Left forelimb (tissue), 1 donor: ENCODE measurements at regions not wholly inside any gene's neighbourhood (a gene's known extent, or its start where the extent isn't known, plus 50 kb on each side); places are given as distances from the start of the nearest gene placed in this dataset.

Source experiments
- DNase-seq: peaks from one replicate; pipeline ENCODE4 v3.0.0-alpha.2; 2018; ENCODE audit warnings: low spot score

DNA sequence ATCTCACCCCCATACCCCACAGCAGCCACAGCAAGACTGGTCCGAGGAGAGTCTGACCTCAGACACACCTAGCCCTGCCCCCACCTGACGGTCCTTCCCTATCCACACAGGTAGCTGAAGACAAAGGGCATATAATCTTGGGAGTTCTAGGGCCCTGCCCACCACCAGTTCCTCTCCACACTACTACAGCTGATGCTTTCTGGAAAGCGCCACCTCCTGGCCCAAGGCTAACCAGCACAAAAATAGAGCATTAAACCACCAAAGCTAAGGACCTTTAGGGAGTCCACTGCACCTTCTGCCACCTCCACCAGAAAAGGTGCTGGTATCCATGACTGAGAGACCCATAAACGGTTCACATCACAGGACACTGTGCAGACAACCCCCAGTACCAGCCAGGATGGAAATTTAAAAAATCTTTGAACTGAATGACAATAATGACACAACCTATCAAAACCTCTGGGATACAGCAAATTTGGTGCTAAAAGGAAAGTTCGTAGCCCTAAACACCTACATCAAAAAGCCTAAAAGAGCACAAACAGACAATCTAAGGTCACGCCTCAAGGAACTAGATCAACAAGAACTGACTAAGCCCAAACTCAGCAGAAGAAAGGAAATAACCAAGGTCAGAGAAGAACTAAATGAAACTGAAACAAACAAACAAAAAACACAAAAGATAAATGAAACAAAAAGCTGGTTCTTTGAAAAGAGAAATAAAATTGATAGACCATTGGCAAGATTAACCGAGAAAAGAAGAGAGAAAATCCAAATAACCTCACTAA is 122.1 kb upstream of the TPRG1 start:
- no peak for DNase-seq

DNA sequence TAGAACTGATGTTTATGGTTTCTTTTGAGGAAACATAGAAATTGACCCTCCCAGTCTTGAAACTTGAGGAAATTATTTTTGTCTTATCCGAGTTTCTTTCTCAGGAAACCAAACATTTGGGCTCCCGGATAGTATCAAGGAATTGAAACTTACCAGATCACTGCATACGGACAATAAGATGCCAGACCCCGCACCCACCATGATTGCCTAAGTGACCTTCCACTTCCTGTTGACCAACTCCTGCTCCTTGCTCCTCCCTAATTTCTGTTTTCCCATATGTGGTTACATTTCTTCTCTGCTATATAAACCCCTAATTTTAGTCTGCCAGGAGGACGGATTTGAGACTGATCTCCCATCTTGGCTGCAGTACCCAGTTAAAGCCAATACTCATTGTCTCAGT is 118.4 kb upstream of the TPRG1 start:
- no peak for DNase-seq

DNA sequence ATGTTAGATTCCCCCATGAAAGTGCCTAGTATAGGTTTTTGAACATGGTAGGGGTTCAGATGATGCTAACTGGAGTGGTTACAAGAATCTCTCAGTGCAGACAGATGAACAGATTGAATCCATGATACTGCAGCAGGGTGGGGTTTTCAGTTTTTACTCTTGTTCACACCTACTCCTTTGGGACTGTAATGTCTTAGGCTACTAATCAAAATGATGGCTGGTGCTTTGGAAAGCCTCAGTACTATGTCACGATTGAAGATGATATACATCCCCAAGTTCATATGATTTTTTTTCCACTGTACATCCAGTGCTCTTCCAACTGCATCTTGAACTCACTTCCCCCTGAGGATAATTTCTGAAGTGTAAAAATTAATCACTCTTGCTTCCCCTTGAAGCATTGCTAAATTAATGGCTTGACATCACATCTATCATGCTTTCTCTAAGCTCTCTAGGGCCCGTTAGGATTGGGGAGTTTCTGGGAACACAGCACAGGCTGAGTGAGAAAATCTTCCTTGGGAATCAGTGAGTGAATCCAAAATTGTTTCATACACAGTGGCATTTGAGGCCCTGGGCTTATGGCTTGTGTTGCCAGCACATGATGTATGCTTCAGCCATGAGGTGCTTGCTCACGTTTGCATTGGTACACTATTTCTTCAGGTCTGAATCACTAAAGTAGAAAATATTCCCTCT is 115.0 kb upstream of the TPRG1 start:
- DNase-seq: no peak

DNA sequence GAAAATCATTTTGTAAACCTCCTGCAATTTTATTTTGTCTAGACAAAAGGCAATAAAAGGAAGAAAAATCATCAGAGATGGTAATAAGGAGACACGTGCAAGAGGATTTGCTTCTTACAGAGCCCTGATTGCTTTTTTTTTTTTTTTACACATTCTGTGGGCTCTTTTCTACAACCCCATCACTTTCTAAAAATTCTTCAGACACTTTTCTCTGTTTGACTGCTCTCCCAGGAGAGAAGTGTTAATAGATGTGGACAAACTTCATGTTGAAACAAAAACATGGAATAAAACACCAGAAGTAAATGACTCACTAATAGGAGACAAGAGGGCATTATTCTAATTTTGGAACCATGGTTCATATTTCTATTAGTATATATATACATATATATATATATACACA is 114.4 kb upstream of the TPRG1 start:
- DNase-seq: no peak

DNA sequence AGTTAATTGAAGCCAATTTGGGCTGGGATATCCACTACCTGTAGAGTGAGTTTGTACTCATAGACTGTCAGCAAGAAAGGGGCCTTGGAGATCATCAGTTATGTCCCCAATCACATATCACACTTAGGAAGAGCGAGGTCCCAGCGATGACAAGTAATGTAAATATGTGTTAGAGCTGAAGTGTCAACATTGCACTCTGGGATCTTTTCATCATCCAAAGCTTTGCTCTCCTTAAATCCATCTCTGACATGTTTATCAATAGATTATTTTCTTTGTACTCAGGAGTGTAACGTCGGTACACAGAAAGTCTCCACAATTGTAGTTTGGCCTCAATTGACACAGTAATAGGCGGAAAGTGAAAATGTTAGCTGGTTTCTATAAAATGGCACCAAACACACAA is 113.7 kb upstream of the TPRG1 start:
- no peak for DNase-seq

DNA sequence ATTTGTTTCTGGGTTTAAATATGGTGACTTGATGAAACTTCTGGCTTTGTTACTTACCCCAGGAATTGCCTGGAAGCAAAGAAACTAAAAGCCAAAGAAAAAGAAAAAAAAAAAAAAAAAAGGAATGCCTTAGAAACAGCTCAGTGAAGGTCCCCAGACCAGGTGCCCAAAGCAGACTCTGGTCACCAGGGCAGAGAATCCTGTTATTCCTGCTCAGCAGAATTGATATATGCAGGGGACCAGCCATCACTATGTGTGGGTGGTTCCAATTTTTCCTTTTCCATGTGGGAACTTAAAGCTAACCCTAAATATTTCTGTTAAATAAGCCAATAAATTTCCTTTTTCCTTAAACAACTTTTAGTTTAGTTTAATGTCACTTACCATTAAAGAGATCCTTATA is 100.8 kb upstream of the TPRG1 start:
- no peak for DNase-seq

DNA sequence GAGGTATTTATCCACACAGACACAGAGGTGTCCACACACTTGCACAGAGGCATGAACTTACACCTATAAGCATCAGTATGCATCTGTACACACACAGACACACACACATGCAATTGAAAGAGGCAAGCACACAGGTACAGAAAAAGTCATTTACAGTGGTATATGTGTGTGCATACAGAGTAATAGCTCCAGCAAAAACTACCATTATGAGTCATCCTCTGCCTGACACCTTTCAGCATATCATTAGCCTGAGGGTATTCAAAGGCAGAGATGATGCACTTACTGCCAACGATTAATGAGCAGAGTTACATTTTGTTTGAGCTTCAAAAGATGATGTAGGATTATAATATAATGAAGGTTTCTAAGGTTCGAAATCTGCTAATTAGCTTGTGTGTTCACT is 100.3 kb upstream of the TPRG1 start:
- no peak for DNase-seq

DNA sequence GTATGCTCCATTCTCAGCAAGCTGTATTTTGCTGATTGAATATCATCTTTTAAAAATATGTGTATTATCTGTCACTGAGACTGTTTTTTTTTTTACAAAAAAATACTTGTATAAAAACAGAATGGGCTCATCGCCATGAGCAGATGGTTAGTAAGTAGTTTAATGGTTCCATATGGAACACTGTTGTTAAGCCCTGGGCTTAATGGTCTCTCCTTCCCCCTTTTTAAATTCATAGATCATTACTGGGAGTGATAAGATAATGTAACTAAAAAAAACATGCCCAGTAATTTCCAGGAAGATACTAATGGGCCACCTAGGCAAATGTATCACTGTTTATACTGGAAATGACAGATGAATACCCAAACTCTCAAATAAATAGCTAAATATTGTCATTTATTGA is 95.3 kb upstream of the TPRG1 start:
- DNase-seq: no peak

DNA sequence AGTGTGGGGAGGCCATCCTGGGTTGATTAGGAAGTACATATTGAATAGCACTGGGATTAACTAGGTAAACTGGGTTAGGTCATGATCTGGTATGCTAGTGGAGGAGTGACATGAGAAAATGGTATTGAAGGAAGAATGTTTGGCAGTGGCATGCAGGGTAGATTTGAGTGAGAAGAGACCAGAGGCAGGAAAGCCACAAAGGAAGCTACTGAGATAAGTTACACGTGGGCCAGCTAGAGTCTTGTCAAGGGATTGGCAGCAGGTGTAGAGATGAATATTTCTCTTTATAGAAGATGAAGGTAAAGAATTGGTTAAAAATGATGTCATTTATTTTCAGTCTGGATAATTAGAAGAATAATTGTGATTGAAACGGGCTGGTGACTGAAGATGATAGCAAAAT is 91.0 kb upstream of the TPRG1 start:
- DNase-seq: no peak

DNA sequence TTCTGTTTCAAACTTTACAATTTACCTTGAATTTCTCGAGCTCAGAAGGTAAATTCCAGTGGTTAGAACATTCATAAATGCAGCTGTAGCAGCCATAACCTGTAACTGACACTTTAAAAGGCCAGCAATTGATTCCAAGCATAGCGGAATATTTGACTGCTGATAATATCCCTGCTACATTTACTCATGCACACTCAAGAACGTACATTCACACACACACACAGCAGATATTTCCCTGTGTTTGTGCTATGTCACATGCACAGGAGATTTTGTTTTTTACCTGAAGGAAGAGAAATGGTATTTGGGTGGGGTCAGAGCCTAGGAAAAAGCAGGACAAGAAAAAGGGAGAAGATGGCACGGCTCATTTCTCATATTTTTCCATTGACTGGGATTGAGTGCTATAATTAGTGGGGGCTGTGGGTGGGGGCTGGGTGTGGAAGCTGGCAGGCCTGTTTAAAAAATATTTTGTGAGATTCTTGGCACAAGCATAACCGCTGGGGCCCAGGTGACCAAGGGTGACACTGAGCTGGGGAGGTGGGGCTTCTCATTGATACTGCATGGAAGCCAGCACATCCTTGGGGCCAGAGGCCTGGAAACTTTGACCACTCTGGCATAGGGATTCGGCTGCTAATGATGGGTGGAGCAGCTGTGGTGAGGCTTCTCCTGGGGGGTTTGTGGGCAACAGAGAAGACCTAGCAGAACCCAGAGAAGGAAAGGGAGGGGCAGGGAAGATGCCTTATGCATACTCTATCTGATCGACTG is 88.9 kb upstream of the TPRG1 start:
- DNase-seq: no peak

DNA sequence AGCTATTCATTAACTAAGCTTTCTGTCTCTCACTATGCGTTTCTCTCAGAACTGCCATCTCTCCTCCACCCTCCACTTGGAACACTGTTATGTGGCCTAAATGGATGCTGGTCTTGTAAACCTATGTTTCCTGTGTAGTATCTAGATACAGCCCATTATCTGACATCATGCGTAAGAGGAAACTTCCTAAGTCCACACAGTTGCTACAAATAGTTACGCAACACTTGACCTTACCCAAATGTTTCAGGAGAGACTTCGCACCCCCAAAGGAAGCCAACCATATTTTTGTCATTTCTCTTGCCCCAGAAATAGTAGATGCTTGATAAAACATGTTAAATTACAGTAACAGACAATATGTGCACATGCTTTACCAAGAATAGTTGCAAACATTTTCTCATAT is 87.2 kb upstream of the TPRG1 start:
- no peak for DNase-seq

DNA sequence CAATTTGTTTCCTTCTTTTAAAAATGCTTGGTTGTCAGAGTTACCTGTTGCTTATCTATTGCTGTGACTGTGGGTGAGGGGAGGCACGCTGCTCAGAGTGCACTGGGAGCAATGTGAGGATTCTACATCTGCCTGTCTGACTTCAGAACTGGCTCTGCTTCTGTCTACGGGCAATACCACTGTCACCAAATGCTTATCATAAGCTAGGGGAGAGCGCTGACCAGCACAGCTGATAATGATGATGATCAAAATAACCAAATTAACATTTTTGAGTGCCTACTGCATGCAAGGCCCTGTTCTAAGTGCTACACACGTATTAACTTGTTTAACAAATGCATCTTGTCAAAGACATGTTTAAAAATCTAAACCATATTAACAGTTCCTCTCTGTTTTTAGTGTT is 79.2 kb upstream of the TPRG1 start:
- DNase-seq: no peak

DNA sequence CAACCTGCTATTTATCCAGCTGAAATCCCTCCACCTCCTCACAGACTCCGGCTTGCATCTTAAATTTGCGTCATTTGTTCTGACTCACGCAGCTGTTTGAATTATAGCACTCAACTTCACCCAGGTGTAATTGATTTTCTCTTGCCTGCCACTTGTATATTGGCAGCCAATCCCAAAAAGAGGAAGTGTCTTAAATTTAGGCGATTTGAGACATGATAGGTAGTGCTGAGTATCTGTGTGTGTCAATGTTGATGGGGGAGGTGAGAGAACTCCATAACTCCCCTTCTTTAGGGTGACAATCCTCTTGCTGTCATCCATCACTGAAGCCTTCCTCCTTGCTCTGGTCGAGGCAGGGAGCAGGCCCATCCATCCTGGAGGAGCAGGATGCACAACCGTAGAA is 77.2 kb upstream of the TPRG1 start:
- DNase-seq: no peak

DNA sequence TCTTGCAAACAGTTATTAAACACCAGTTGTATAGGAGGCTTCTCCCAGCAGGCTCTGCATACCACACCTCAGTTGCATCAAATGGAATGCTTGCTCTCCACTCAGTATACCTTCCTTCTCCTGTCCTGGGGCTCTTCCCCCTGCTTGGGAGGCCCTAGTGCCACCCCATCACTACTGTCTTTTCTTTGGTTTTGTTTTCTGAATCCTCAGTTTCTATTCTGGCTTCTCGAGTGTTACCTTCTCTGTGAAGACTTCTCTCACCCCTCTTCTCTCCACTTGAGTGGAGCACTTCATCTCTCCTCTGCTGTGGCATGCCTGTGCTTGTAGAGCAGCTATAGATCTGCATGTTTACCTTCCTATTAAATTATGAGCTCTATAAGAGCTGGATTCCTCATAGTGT is 75.7 kb upstream of the TPRG1 start:
- no peak for DNase-seq

DNA sequence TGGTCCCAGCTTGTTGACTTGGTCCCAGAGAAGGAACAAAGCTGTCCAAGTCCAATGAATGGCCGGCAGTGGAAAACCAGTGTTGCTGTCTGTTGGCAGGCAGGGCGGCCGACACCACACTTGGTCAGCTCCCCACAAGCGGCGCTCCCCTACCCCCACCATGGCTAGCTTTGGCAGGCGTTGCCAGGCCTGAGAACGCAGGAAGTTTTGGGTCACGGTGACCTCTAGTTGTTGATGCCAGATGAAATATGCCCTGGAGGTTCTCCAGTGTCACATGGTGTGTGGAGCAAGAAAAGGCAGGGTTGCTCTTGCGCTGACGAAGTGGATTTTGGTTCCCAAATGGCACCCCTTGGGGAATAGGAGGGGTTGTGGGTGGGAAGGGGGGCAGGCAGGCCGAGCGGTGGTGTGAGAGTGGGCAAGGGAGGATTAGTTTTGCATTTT is 72.7 kb upstream of the TPRG1 start:
- DNase-seq: no peak

DNA sequence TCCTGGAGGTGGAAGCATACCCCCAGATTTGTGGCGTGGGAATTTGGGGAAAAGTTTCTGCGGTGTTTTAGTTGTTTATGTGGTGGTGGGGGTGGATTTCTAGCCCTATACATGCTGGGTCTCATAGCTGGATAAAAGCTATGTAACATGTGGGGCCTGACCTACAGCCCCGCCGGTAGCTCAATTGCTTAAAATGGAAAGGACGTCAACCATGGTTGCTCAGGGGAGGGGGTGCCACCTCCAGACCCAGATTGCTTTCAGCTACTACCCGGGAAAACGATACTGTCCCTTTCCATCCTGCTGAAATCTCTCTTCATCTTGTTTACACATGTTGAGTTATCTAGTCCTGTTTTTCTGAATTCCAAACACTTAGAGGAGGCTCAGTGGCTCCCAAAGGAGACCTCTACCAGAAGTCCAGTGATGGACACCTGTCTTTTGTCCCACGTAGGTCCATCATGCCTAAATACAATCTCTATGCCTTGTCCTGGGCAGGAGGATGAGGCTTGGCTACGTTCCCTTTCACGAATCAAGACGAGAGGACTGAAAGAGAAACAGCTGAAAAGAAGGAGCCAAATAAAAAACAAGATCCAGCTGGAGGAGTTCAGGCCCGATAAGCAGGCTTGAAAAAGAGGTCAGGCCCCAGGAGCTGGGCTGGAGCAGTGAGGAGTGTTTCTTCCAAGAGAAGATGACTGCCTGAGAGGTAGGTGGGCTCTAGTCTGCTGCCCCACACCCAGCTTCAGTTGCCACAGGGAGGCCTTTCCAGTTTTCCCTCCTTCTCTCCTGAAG is 72.1 kb upstream of the TPRG1 start:
- no peak for DNase-seq

DNA sequence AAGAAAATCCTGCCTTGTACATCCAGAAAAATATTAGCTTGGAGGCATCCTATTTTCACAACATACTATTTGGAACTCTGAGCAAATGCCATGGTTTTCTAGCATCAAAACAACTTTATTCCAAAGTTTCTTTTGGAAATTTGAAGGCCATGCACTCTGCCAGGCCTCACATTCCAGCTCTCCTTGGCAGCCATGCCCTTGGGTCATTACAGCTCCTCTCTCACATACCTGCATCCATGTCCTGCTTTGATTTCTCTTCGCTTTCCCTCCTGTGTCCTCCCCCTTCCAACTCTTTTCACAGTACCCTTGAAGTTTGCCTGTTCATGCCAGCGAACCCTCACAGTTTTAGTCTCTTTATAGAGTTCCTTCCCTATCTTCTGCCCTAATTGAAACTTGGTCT is 70.9 kb upstream of the TPRG1 start:
- DNase-seq: no peak

DNA sequence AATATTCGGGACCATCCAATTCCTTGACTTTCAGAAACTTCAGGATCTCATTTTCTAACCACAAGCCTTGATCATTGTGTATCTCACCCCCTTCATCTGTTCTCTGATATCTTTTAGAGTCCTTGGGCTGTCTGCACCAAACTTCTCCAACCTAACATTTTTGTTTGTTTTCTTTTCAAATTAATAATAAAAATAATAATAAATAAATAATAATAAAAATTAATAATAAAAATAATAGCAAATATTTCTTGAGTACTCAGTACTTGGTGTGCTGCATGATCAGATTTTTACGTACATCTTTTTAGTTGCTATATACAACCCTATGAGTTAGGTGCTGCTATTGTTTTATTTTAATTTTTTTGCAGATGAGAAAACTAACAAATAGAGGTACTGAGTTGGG is 70.2 kb upstream of the TPRG1 start:
- DNase-seq: no peak

DNA sequence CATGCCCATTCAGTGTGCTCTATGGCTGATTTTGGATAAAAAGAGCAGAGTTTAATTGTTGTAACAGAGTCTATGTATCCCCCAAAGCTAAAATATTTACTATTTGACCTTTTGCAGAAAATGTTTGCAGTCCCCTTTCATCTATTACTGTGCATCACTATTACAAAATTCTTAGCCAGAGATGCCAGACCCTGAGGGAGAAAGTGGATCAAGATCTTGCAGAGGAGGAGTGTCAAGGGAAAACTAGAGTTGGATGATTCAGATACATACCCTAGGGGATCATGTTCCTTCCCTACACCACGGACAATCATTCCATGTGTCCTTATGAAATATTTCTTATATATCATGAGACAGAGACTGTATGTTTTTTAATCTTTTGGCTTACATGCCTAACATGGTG is 68.6 kb upstream of the TPRG1 start:
- no peak for DNase-seq

DNA sequence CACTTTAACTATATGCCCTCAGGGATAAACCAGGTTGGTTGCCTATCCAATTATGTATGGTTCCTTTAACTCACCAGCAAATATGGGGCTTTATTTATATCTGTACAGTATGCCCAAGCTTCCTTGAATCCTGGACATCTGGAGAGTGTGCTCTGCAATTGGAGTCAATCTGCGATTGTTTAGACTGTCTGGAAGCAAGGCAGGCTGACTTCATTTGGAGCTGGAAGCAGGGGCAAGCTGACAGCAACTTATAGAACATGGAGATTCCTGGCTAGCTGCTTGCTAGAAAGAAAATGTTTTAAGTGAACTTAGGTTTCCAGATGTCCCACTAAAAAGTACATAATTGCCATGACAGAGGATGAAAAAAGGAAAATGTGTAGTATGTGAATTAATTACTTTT is 63.7 kb upstream of the TPRG1 start:
- no peak for DNase-seq

DNA sequence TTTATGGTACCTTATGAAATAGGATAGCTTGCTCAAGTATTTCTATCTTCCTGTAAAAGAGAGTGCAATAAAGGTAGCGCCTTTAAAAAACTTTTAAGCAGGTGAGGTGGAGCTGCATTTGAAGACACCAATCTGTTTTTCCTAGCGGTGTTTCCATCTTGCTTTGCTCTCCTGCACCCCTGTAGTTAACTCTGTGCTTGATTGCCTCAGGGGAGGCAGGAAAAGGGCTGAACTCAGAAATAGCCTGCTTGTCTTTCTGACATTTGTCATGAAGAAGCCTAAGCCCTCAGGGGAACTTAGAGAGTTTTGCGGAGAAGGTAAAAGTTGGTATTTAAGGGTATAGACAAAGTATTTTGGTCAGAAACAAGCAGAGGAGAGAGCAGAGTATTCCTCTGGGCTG is 63.0 kb upstream of the TPRG1 start:
- DNase-seq: no peak

DNA sequence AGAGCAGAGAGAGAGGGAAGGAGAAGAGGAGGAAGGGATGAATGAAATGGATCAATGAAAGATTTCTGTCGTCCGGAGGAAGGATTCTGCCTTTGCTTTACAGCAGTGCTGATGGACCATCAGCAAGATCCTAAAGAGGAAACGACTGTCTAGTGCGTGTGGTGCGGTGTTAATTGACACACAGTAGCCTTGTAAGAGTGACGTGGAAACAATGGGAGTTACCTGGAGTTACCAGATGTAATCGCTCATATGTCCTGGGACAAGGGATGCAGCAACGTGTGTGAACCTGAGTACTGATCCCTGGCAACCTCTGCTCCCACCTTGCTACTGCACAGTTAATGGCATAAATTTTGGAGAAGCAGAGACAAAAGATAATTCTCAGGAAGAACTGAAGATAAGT is 62.6 kb upstream of the TPRG1 start:
- DNase-seq: no peak
